ENCODE measurements at regions not wholly inside any gene's neighbourhood (a gene's known extent, or its start where the extent isn't known, plus 50 kb on each side); places are given as distances from the start of the nearest gene placed in this dataset.

DNA sequence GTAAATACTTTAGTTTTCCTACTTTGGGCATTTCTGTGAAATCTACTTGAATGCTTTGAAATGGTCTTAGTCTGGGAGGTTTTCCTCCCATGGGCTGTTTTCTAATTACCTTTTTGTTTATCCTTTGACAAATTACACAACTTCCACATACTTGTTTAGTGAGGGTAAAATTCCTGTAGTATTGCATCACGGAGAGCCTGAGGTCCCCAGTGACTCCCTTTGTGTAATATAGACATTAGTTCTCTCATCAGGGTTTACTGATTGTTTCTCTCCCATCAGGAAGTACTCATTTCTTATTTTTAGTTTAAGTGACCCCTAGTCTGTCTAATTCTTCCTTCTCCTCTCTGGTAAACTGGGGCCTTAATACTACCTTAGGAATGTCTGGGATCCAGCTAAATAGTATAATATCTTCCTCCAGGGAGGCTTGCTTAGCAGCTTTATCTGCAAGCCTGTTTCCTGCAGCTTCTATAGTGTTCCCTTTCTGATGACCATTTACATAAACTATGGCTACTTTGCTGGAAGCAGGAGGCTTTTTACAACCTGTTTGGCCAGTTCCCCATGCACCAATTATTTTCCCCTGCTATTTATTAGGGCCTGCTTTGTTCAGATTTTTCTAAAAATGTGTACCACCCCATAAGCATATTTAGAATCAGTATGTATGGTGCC lies 87.2 kb upstream of the XCR1 start:
- Histone ChIP-seq H3K4me1 (ENCODE audit: low read length) (no peaks in the 10 kb centered on the region; the same call in 1 of the 2 replicates), H3K79me2 (ENCODE audit: low read length) (no peaks in the 10 kb centered on the region), H3K9ac (ENCODE audit: low read length) (no peak overlapping the region), H3K27me3 (ENCODE audit: low read depth, low read length) (peaks cover 5% of the 10 kb centered on the region; the same call in 1 of the 2 replicates), H3K27ac (ENCODE audit: low read length) (no peak overlapping the region), H3K9me3 (ENCODE audit: insufficient read depth, low read length) (no peaks in the 10 kb centered on the region), H3K4me2 (ENCODE audit: low read length) (no peak overlapping the region), H2AFZ (ENCODE audit: low read depth, low read length) (no peak overlapping the region), H3K4me3 (ENCODE audit: low read length) (no peak overlapping the region), H3K36me3 (replicated peaks; ENCODE audit: low read depth, low read length) (no peaks in the 10 kb centered on the region), H4K20me1 (ENCODE audit: insufficient read depth, low read length) (no peaks in the 10 kb centered on the region)
- no peak for TF ChIP-seq EZH2phosphoT487 (IDR thresholded peaks at IDR 0.05; ENCODE audit: low read depth)
- TF ChIP-seq, protein P1, sequence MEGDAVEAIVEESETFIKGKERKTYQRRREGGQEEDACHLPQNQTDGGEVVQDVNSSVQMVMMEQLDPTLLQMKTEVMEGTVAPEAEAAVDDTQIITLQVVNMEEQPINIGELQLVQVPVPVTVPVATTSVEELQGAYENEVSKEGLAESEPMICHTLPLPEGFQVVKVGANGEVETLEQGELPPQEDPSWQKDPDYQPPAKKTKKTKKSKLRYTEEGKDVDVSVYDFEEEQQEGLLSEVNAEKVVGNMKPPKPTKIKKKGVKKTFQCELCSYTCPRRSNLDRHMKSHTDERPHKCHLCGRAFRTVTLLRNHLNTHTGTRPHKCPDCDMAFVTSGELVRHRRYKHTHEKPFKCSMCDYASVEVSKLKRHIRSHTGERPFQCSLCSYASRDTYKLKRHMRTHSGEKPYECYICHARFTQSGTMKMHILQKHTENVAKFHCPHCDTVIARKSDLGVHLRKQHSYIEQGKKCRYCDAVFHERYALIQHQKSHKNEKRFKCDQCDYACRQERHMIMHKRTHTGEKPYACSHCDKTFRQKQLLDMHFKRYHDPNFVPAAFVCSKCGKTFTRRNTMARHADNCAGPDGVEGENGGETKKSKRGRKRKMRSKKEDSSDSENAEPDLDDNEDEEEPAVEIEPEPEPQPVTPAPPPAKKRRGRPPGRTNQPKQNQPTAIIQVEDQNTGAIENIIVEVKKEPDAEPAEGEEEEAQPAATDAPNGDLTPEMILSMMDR (IDR thresholded peaks at IDR 0.05; ENCODE audit: low read depth, low read length) = no peak

DNA sequence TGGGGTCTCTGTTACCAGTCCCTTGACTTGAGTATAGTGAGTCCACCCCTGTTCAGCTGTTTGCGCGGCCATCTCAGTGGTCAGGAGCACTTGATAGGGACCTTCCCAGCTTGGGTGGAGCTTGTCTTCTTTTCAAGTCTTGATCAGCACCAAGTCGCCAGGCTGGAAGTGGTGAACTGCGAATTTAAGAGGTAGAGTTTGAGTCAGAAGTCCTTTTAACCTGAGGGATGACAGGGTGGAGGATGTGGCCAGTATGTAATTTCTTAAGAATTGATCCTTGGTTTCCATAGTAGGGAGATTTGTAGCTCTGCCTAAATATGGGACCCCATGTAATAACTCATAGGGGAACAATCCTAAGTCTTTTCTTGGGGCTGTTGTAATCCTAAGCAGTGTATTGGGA lies 86.3 kb upstream of the XCR1 start:
- Histone ChIP-seq H3K36me3 (replicated peaks; ENCODE audit: low read depth, low read length) (no peaks in the 10 kb centered on the region), H3K4me1 (ENCODE audit: low read length) (no peaks in the 10 kb centered on the region; the same call in 1 of the 2 replicates), H3K27ac (ENCODE audit: low read length) (no peak overlapping the region), H3K9ac (ENCODE audit: low read length) (no peak overlapping the region), H3K79me2 (ENCODE audit: low read length) (no peaks in the 10 kb centered on the region), H3K4me2 (ENCODE audit: low read length) (no peak overlapping the region), H2AFZ (ENCODE audit: low read depth, low read length) (no peak overlapping the region), H3K4me3 (ENCODE audit: low read length) (no peak overlapping the region), H3K9me3 (ENCODE audit: insufficient read depth, low read length) (no peaks in the 10 kb centered on the region), H4K20me1 (ENCODE audit: insufficient read depth, low read length) (no peaks in the 10 kb centered on the region), H3K27me3 (ENCODE audit: low read depth, low read length) (peaks cover 5% of the 10 kb centered on the region; the same call in 1 of the 2 replicates)
- TF ChIP-seq, protein P1 (IDR thresholded peaks at IDR 0.05; ENCODE audit: low read depth, low read length) = no peak
- no peak for TF ChIP-seq EZH2phosphoT487 (IDR thresholded peaks at IDR 0.05; ENCODE audit: low read depth)

DNA sequence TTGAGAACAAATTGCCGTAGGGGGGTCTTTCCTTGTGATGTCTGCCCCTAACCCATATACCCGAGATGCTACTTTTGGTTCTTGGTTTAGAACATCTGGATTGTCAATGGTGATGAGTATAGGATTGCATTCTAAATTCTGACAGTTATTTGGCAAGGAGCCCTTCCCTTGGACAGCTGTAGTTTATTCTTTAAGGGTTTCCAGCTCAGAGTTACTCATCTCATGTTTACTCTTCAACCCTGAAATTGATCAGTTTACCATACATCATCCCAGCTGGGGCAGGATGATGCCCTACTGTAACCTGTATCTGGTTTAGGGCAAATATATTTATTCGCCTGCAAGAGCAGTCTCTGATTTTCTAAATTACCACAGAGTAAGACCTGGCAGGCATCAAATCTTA lies 85.7 kb upstream of the XCR1 start:
- Histone ChIP-seq H4K20me1 (ENCODE audit: insufficient read depth, low read length) (no peaks in the 10 kb centered on the region), H3K79me2 (ENCODE audit: low read length) (no peaks in the 10 kb centered on the region), H3K9ac (ENCODE audit: low read length) (no peak overlapping the region), H3K4me2 (ENCODE audit: low read length) (no peak overlapping the region), H3K4me1 (ENCODE audit: low read length) (no peaks in the 10 kb centered on the region; the same call in 1 of the 2 replicates), H3K27me3 (ENCODE audit: low read depth, low read length) (peaks cover 5% of the 10 kb centered on the region; the same call in 1 of the 2 replicates), H2AFZ (ENCODE audit: low read depth, low read length) (no peak overlapping the region), H3K9me3 (ENCODE audit: insufficient read depth, low read length) (no peaks in the 10 kb centered on the region), H3K27ac (ENCODE audit: low read length) (no peak overlapping the region), H3K4me3 (ENCODE audit: low read length) (no peak overlapping the region), H3K36me3 (replicated peaks; ENCODE audit: low read depth, low read length) (no peaks in the 10 kb centered on the region)
- no peak for TF ChIP-seq EZH2phosphoT487 (IDR thresholded peaks at IDR 0.05; ENCODE audit: low read depth)
- TF ChIP-seq, protein P1 (IDR thresholded peaks at IDR 0.05; ENCODE audit: low read depth, low read length) = no peak

DNA sequence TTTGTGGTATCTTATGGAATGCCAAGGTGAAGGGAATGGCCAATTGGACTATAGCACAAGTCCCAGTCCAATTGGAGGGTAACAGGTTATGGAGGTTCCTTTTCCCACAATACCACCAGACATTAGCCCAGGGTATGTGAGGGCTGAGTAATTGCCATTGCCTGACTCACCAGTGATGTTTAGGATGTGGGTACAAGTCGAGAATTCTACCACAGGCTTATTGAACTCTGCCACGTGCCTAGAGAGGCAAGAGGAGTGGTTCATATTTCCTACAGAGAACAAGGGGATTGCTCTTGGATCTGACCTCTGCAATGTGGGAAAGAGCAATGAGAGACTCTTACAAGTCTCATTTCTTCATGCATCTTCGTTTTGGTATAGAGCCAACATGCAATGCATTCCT lies 85.0 kb upstream of the XCR1 start:
- H3K9me3 ChIP-seq (ENCODE audit: insufficient read depth, low read length) = no peaks in the 10 kb centered on the region
- H4K20me1 ChIP-seq (ENCODE audit: insufficient read depth, low read length) = no peaks in the 10 kb centered on the region
- no peak overlapping the region for H2AFZ ChIP-seq (ENCODE audit: low read depth, low read length)
- no peak for TF ChIP-seq EZH2phosphoT487 (IDR thresholded peaks at IDR 0.05; ENCODE audit: low read depth)
- TF ChIP-seq, protein P1 (IDR thresholded peaks at IDR 0.05; ENCODE audit: low read depth, low read length) = no peak
- H3K36me3 ChIP-seq (replicated peaks; ENCODE audit: low read depth, low read length) = no peaks in the 10 kb centered on the region
- no peak overlapping the region for H3K9ac ChIP-seq (ENCODE audit: low read length)
- no peak overlapping the region for H3K27ac ChIP-seq (ENCODE audit: low read length)
- no peaks in the 10 kb centered on the region; the same call in 1 of the 2 replicates for H3K4me1 ChIP-seq (ENCODE audit: low read length)
- H3K79me2 ChIP-seq (ENCODE audit: low read length) = no peaks in the 10 kb centered on the region
- peaks cover 10% of the 10 kb centered on the region; the same call in 1 of the 2 replicates for H3K27me3 ChIP-seq (ENCODE audit: low read depth, low read length)
- no peak overlapping the region for H3K4me2 ChIP-seq (ENCODE audit: low read length)
- H3K4me3 ChIP-seq (ENCODE audit: low read length) = no peak overlapping the region

Measured in OCI-LY3 (cell line).